ENCODE measurements at regions not wholly inside any gene's neighbourhood (a gene's known extent, or its start where the extent isn't known, plus 50 kb on each side); places are given as distances from the start of the nearest gene placed in this dataset.

DNA sequence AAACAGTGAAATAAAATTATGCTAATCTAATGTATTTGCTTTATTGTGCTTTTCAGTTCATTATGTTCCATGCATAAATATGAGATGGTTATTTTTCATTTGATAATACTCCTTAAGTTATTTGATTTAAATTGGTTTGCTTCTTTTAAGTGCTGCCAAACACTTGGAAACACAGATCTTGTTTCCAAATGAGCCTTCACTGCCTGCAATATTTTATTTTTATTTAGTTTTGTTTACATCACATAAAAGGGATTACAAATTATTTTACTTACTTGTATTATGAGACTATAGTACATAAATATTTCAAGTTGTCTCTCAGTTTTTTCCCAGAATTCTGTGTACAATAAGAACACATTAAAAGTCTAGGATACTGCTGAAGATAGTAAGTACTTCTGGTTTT, 1662.4 kb upstream of the B3GALT2 start:
- TF ChIP-seq, protein P1, sequence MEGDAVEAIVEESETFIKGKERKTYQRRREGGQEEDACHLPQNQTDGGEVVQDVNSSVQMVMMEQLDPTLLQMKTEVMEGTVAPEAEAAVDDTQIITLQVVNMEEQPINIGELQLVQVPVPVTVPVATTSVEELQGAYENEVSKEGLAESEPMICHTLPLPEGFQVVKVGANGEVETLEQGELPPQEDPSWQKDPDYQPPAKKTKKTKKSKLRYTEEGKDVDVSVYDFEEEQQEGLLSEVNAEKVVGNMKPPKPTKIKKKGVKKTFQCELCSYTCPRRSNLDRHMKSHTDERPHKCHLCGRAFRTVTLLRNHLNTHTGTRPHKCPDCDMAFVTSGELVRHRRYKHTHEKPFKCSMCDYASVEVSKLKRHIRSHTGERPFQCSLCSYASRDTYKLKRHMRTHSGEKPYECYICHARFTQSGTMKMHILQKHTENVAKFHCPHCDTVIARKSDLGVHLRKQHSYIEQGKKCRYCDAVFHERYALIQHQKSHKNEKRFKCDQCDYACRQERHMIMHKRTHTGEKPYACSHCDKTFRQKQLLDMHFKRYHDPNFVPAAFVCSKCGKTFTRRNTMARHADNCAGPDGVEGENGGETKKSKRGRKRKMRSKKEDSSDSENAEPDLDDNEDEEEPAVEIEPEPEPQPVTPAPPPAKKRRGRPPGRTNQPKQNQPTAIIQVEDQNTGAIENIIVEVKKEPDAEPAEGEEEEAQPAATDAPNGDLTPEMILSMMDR (IDR thresholded peaks at IDR 0.05 in 2 of 3, conservative IDR thresholded peaks at IDR 0.05 in 1 of 3; ENCODE audit: insufficient read depth in 2 of 3, low read depth in 1 of 3, low read length in 3 of 3) = no peak
- TF ChIP-seq CHD4 (IDR thresholded peaks at IDR 0.05; ENCODE audit: insufficient read depth, insufficient replicate concordance, low read depth, low read length, poor library complexity, severe bottlenecking) = no peak
- TF ChIP-seq SRSF1 (IDR thresholded peaks at IDR 0.05; ENCODE audit: low read depth, low read length) = no peak
- no peak for TF ChIP-seq PRPF4 (IDR thresholded peaks at IDR 0.05; ENCODE audit: insufficient read depth, low read depth, low read length, poor library complexity, severe bottlenecking)
- TF ChIP-seq CCAR2 (IDR thresholded peaks at IDR 0.05; ENCODE audit: low read depth, low read length) = no peak
- TF ChIP-seq, protein P2, sequence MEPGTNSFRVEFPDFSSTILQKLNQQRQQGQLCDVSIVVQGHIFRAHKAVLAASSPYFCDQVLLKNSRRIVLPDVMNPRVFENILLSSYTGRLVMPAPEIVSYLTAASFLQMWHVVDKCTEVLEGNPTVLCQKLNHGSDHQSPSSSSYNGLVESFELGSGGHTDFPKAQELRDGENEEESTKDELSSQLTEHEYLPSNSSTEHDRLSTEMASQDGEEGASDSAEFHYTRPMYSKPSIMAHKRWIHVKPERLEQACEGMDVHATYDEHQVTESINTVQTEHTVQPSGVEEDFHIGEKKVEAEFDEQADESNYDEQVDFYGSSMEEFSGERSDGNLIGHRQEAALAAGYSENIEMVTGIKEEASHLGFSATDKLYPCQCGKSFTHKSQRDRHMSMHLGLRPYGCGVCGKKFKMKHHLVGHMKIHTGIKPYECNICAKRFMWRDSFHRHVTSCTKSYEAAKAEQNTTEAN (CRISPR knock-in tag; IDR thresholded peaks at IDR 0.05) = no peak
- no peak for TF ChIP-seq POLR2A (conservative IDR thresholded peaks at IDR 0.05)
- TF ChIP-seq ZKSCAN8 (CRISPR knock-in tag; IDR thresholded peaks at IDR 0.05) = no peak
- TF ChIP-seq, protein P3, sequence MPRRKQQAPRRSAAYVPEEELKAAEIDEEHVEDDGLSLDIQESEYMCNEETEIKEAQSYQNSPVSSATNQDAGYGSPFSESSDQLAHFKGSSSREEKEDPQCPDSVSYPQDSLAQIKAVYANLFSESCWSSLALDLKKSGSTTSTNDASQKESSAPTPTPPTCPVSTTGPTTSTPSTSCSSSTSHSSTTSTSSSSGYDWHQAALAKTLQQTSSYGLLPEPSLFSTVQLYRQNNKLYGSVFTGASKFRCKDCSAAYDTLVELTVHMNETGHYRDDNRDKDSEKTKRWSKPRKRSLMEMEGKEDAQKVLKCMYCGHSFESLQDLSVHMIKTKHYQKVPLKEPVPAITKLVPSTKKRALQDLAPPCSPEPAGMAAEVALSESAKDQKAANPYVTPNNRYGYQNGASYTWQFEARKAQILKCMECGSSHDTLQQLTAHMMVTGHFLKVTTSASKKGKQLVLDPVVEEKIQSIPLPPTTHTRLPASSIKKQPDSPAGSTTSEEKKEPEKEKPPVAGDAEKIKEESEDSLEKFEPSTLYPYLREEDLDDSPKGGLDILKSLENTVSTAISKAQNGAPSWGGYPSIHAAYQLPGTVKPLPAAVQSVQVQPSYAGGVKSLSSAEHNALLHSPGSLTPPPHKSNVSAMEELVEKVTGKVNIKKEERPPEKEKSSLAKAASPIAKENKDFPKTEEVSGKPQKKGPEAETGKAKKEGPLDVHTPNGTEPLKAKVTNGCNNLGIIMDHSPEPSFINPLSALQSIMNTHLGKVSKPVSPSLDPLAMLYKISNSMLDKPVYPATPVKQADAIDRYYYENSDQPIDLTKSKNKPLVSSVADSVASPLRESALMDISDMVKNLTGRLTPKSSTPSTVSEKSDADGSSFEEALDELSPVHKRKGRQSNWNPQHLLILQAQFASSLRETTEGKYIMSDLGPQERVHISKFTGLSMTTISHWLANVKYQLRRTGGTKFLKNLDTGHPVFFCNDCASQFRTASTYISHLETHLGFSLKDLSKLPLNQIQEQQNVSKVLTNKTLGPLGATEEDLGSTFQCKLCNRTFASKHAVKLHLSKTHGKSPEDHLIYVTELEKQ (CRISPR knock-in tag; IDR thresholded peaks at IDR 0.05) = no peak
- TF ChIP-seq ZNF197 (CRISPR knock-in tag; IDR thresholded peaks at IDR 0.05; ENCODE audit: low read depth) = no peak

Data from K562 (cell line).